A204.1 (cell line): ENCODE measurements at regions not wholly inside any gene's neighbourhood (a gene's known extent, or its start where the extent isn't known, plus 50 kb on each side); places are given as distances from the start of the nearest gene placed in this dataset.
"Not testable (repeated sequence)": the region's sequence is repeated elsewhere in the genome, so short reads cannot be mapped to it uniquely, and the experiment has no call there.

Experiments
- FAIRE-seq: peaks from 2 replicates; lab custom pipeline; 2012; peaks lifted over from hg19 to GRCh38; lab: Jason Lieb, UNC

DNA sequence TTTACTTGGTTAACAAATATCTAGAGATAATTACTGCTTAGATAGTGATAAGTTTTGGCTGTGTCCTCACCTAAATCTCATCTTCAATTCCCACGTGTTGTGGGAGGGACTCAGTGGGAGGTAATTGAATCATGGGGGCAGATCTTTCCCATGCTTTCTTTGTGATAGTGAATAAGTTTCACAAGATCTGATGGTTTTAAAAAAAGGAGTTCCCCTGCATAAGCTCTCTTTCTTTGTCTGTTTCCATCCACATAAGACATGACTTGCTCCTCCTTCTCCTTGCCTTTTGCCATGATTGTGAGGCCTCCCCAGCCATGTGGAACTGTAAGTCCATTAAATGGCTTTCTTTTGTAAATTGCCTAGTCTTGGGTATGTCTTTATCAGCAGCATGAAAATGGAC lies 266.0 kb upstream of the ANKRD50 start:
- not testable (repeated sequence) for FAIRE-seq

DNA sequence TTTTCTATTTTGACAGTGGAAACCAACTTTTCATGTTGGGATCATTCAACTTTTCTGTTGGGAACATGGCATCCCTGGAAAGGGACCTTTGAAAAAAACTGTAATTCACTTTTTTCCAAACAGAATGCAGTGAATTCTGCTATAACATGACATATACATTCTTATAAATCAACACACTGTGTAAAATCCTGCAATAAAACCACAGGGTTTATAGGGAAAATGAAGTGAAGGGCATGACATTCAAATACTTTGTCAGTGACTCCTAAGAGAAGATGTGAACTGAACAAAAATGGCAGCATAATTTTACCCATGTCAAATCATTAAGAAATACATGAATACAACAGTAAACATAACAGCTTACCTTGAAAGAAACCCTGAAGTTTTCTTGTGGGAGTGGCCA lies 264.5 kb upstream of the ANKRD50 start:
- no peak for FAIRE-seq

DNA sequence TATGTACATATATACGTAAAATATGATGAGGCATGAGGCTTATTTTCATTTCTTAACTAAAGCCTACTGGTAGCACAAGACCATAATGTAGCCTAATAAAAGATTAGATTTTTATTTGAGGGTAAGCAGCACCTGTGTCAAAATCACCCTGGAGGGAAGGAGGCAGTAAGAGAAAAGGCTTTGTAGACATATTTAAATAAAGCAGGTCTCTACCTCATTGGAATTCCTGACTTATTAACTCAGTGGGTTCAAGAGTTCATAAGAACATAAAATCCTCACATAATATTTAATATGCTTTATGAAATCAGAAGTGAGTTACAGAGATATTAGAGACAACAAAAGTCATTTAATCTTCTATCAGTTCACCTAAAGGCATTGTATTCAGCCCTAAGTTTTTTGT lies 261.6 kb upstream of the ANKRD50 start:
- no peak for FAIRE-seq

DNA sequence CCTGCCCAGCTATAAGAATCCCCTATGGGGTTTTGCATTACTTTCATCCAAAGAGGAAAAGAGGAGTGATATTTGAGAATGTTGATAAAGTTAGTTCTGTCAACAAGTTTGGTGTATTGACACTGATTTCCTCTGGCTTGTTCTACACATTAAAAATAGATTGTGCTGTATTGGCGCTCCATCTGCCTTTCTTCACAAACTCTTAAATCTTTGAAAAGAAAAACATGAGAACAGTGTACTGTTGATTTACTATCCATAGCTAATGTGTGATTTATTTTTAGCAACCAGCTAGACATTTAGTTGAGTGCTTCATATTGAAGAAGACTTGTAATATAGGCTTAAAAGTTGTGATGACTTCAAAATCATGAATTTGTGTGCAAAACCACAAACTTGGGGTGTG lies 261.2 kb upstream of the ANKRD50 start:
- no peak for FAIRE-seq

DNA sequence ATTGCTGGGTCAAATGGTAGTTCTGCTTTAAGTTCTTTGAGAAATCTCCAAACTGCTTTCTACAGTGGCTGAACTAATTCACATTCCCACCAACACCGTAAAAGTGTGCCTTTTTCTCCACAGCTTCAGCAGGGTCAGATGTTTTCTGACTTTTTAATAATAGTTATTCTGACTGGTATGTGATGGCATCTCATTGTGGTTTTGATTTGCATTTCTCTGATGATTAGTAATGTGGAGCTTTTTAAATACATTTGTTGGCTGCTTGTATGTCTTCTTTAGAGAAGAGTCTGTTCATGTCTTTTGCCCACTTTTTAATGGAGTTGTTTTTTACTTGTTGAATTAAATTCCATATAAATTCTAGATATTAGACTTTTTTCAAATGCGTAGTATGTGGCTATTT lies 257.5 kb upstream of the ANKRD50 start:
- FAIRE-seq: no peak

DNA sequence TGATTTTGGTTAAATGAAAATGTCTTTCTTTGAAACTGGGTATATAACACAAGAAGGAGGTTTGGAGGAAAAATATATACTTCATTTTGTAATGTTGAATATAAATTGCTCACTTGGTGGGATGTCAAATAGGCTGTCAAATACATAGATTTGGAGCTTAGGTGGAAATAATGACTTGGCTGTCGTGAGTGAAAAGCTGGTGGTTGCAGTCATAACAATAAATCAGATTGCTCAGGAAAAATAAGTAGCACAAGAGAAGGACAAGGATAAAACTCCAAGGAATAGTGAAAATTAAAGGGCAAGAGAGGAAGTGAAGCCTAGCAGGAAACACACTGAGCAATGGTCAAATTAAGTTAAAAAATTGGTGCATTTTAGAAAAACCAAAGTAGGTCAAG lies 253.0 kb upstream of the ANKRD50 start:
- FAIRE-seq: no peak

DNA sequence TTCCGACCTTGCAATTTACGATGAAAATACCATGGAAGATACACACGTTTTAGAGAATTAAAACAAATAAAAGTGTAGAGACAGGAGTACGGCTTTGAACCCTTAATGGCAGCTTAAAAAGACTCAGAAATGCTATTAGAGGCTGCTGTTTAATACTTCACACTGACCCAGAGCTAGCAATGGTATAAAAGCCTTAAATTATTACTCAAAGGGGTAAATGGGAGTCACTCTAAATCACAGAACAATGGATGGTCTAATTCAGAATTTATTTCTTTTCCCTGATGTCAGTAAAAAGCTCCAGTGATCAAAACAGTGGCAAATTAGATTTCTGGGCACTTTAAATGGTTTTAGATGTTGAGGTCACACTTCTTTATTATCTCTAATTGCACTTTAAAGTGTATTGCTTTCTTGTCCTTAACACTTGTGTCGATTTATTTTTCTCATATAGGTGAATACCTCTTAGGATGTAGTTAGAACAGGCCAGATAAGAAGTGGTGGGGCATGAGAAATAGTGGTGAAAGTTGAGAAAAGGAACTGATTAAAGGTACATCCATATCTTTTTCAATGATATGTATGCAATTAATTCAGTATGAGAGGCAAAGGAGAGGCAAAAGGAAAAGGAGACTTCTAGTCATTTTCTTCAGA lies 252.4 kb upstream of the ANKRD50 start:
- FAIRE-seq: no peak

DNA sequence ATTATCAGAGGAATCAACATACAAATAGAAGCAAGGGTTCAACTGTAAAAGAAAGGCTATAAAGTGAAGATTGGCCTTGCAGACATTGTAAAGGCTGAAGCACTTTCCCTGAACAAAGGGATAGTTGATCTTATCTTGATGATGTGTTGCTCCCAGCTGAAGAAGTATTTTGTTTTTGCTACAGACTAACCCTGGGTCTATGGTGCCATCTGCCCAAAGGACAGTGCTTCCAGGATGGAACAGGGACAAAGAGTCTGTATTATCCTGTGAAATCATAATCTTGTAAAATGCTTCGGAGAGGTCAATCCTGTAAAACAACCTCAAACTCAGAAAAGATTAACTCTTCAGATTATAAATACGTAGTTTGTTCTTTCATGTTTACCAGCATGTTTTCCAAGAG lies 251.7 kb upstream of the ANKRD50 start:
- no peak for FAIRE-seq

DNA sequence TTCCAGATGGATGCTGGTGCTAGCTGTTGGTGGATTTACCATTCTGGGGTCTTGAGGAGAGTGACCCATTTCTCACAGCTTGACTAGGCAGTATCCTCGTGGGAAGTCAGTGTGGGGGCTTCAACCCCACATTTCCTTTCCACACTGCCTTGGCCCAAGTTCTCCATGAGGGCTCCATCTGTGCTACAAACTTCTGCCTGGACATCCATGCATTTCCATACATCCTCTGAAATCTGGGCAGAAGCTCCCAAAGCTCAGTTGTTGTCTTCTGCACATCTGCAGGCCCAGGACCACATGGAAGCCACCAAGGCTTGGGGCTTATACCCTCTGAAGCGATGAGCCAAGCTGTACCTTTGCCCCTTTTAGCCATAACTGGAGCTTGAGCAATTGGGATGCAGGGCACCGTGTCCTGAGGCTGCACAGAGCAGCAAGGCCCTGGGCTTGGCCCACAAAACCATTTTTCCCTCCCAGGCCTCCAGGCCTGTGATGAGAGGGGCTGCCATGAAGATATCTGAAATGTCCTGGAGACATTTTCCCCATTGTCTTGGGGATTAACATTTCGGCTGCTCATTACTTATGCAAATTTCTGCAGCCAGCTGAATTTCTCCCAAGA lies 248.7 kb upstream of the ANKRD50 start:
- FAIRE-seq: no peak

DNA sequence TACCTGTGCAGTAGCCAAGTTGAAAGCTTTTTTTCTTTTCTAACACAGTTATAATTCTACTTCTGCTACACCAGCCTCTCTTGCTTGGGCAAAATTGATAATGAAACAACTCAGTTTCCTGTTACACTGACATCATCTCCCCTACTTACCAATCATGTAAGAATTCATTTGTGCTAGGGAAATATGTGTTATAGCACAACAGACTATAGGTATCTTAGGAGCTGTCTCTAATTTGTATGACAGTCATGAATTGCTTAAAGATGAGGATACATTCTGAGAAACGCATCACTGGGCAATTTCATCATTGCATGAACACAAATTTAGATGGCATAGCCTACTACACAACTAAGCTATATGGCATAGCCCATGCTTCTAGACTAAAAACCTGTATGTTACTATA lies 246.3 kb upstream of the ANKRD50 start:
- FAIRE-seq: no peak

DNA sequence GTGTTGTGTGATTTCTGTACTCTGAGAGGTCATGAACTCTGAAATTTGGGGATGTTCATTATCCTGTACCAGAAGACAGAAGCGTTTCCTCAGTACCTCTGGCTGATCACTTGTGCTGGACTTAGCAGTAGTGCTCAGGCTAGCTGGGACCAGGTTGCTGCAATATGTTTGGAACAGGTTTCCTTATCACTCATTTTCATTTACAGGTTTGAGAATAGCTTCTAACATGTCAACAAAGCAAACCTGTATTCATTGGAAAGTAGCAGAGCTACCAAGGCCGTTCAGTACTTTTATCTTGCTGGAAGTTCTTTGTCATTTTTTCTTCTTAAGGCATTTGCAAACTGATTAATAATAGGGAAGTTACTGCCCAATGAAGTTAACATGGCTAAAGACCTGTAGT lies 242.9 kb upstream of the ANKRD50 start:
- no peak for FAIRE-seq

DNA sequence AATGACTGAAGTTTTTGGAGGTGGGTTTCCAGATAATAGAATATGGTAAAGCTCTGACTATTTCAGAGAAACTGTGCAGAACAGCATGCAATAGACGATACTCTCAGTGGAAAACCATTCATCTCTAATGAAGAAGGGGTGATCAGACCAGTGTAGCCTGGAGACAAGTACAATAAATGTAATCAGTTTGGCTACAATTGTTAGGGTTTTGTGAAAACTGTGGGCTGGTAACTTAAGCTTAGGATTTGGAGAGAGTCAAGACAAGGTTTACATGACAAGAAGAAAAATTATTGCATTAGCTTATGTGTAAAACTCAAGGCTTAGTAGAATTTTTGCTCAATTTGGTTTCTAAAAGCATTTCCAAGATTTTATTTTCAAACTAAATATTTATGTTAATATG lies 241.5 kb upstream of the ANKRD50 start:
- FAIRE-seq: no peak

DNA sequence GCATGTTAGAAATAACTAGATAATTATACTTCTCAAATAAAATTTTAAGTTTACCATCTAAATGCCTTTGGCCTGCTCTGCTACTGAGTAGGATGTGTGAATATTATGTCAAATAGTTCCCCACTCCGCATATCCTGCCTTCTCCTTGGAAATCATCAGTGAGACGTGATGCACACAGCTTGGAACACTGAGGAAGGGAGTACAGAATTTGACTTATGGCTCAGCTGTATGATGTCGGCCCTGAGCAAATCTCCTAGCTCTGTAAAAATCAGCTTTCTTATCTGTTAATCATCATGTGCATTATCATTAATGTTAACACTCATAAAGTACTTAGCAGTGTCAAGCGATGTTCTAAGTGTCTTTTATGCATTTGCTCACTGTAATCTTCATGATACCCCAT lies 241.0 kb upstream of the ANKRD50 start:
- FAIRE-seq: no peak

DNA sequence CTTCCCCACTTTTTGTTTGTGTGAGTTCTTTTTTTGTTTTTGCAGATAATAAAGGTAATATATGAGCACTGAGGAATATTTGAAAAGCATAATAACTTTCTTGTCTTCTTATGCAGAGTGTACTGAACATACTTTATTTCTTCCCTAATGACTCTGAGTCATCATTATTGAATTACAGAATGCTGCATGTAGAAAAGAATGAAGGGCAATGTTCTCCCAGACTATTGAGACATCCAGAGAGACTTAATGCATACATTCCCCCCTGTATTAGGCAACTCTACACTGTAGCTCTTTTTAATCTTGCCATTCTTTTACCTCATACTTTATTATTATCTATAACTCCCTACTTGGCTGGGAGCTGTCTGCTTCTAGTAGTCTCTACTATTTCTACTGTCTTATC lies 240.5 kb upstream of the ANKRD50 start:
- FAIRE-seq: no peak

DNA sequence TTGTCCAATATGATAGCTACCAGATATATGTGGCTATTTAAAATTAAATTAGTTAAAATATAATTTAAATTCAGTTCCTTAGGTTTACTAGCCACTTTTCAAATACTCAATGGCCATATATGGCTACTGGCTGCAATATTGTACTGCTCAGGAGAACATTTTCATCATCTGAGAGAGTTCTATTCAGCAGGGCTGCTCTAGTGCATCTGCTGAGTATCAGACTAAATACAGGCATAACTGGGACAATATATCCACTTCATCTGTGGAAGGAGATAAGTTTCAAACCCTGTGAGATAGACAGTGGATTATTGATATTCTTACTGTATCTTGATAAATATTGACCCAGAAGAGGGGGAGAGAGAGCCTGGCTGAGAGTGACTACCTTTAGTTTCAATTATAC lies 240.1 kb upstream of the ANKRD50 start:
- no peak for FAIRE-seq

DNA sequence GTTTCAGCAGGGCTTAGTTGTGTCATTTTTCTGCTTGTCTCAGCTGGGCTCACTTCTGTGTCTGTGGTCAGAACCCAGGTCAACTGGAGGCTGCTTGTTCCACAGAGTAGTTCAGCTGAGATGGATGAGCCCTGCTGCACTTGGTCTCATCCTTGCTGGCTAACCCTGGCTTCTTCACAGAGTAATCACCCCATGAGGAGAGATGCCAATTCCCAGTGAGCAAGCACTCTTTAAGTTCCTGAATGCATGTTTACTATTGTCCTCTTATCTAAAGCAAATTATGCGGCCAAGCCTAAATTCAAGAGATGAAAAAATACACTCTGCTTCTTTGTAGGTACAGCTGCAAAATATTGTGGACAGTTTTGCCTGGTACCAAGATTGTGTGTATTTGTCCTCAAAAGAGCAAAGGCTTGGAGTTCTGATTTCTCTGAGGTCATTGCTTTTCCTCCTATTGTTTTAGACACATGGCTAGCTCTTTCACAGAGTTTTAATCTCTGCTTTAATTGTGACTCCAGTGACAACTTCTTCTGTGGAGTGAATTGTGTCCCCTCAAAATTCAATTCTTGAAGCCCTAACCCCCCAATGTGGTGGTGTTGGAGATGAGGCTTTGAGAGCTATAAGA lies 236.6 kb upstream of the ANKRD50 start:
- FAIRE-seq: no peak

DNA sequence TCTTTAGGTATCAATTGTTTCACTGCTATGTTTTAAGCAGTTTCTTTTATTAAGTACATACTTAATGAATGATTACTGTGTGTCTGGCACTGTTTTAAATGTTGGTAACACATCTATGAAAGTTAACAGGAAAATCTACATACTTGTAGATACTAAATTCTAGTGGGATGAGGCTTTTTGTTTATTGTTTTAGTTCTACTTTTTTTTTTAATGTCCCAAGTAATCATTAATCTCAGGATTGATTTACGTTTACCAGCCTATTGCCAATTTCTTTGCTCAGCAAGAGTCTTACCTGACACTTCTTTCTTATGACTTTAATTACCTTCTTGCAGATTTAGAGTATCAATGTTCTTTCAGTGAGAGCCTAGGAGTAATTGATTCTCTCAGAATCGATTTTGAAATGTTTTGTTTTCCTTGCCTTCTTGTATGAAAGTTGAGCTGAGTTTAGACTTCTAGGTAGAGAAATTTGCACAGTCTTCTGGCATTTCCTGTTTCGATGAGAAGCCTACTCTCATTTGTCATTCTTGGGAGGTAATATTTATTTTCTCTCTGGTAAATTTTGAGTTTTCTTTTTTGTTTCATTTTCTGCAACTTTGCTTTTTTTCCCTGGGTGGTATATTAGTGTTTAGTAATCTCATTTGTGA lies 235.2 kb upstream of the ANKRD50 start:
- FAIRE-seq: no peak

DNA sequence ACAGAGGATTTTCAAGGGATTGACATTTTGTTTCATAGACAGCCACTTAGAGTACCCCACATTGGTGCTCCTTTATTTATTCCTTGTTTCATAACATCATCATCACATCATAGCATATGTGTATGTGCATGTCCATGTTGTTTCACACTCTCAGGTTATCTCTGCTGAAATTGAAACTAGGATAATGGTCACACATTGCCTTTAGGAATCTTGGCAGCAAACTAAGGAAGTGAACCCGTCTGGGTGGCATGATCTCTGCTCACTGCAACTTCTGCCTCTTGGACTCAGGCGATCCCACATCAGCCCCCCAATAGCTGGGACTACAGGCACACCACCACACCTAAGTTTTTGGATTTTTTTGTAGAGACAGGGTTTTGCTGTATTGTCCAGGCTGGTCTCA lies 234.2 kb upstream of the ANKRD50 start:
- FAIRE-seq: no peak

DNA sequence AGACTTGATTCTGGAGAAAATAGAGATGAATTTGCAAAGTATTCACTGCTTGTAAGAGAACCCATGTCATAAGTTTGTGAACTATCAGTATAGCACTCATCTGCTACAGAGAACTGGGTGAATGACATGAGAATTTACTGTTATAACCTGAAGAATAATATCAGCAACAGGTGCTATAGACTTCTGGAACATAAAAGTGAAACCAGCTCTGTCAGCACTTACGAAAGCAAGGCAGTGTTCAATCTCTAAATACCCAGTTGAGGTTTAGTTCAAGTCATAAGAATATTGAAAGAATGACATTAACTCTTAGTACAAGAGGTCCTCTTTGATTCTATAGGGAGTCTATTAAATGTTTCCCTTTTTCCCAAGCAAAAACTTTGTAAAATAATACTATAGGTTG lies 232.9 kb upstream of the ANKRD50 start:
- FAIRE-seq: no peak

DNA sequence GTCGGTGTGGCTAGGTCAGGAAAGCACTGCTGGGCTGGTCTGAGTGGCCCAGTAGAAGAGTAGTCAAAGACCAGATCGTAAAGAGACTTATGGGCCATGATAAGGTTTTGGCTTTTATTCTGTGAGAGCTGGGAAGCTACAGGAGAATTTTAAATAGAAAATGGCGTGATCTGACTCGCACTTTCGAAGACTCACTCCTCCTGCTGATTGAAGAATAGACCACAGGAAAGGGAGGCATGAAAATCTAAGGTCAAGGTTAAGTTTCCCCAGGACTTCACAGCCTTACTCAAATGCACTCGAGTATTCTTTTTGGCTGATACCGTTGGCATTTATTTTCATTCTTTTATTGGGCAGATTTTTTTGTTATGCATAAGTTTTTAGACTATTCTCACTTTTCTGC lies 231.4 kb upstream of the ANKRD50 start:
- no peak for FAIRE-seq

DNA sequence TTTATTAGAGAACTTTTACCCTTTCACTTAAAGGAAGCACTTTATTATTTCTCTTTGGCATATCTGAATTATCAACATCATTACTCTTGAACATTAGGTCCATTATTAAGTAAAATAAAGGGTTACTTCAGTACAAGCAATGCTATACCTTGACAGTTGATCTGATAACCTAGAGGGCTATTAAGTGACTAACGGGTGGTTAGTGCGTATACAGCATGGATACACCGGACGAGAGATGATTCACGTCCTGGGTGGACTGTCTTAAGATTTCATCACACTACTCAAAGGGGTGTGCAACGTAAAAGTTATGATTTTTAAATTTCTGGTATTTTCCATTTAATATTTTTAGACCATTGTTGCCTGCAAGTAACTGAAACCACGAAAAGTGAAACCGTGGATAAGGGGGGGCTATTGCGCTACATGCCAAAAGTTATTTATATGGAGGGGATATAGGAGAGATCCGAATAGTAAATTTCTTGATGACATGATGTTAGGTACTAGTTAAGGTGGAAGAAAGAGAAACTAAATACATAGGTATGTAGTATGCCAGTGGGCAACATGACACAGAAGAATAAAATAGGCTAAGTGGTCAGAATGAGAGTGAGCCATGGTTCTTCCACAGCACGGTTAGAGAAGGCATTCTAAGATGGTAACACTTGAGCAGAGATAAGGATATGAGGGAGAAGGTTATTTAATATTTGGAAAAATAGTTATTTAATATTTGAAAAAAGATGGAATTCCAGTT lies 230.8 kb upstream of the ANKRD50 start:
- no peak for FAIRE-seq

DNA sequence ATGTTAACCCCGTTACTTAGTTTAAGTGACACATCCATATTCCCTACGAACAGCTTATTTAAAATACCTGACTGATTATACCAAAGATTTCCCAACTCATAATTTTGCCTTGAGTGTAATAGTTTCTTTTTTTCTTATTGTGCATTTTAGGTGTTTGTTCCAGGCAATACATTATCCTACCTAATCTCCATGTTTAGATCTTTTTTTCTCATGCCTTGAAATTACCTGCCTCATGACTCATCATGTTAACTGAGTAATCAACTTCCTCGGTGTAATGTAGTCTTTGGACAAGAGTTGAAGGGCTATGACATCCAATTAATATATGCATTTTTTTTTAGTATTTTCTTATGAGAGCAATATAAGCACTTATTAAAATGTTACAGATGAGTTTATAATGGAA lies 228.7 kb upstream of the ANKRD50 start:
- FAIRE-seq: no peak

DNA sequence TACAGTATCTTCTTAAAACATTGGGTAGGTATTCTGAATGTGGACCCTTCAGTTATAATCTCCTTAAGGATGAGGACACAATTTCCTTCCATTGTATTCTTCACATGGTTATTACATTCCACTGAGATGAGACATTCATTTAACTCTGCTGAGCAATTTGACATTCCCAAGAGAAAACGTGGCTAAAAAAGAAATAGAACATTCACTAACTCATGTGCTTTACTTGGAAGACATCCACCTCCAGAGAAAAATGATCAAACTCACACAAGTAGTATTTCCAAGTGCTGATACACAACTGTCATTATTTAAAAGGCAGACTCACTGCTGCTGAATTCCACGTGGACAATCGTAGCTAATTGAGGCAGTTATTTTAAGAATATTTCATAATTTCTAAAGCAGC lies 227.9 kb upstream of the ANKRD50 start:
- FAIRE-seq: no peak
